ENCODE measurements at regions not wholly inside any gene's neighbourhood (a gene's known extent, or its start where the extent isn't known, plus 50 kb on each side); places are given as distances from the start of the nearest gene placed in this dataset.

GRCh38 chr12:65658360-65658759, 165.9 kb upstream of the HMGA2 start:
- H3K4me1 ChIP-seq (ENCODE audit: control insufficient read depth, extremely low read depth, insufficient read depth, low read length) = peaks cover 19% of the 10 kb centered on the region
- H3K27ac ChIP-seq (ENCODE audit: insufficient read depth, low read length) = no peak overlapping the region
- H3K4me3 ChIP-seq (replicated peaks in 1 of 4; ENCODE audit: control extremely low read depth in 1 of 4, insufficient read depth in 1 of 4, low read depth in 3 of 4, low read length in 4 of 4) = no peak overlapping the region
- no peak overlapping the region for H3K4me2 ChIP-seq (ENCODE audit: extremely low read depth, insufficient read depth, low read length)
- no peak overlapping the region for H3K9ac ChIP-seq (ENCODE audit: insufficient read depth, low read length)
- no peaks in the 10 kb centered on the region for H3K79me2 ChIP-seq (ENCODE audit: control insufficient read depth, insufficient read depth, low read length)
- TF ChIP-seq EZH2 (IDR thresholded peaks at IDR 0.05; ENCODE audit: low read length, missing control alignments) = no peak
- no peak for TF ChIP-seq CTCF (conservative IDR thresholded peaks at IDR 0.05 in 1 of 2, IDR thresholded peaks at IDR 0.05 in 1 of 2; ENCODE audit: low read depth in 1 of 2, low read length in 2 of 2)
- H4K20me1 ChIP-seq (ENCODE audit: control insufficient read depth, extremely low read depth, insufficient read depth, low read length) = no peaks in the 10 kb centered on the region
- H2AFZ ChIP-seq (ENCODE audit: low read length) = no peak overlapping the region
- no peaks in the 10 kb centered on the region for H3K9me3 ChIP-seq (ENCODE audit: control insufficient read depth, insufficient read depth, low read depth, low read length)
- no peak for DNase-seq (ENCODE audit: low read depth in 2 of 2)
- H3K36me3 ChIP-seq (ENCODE audit: control insufficient read depth, insufficient read depth, low read length) = no peaks in the 10 kb centered on the region
- no peaks in the 10 kb centered on the region for H3K27me3 ChIP-seq (ENCODE audit: control insufficient read depth, insufficient read depth, low read length)

GRCh38 chr12:65659681-65660080, 164.6 kb upstream of the HMGA2 start:
- Histone ChIP-seq H3K4me3 (replicated peaks in 1 of 4; ENCODE audit: control extremely low read depth in 1 of 4, insufficient read depth in 1 of 4, low read depth in 3 of 4, low read length in 4 of 4) (no peak overlapping the region), H3K27ac (ENCODE audit: insufficient read depth, low read length) (no peak overlapping the region), H3K36me3 (ENCODE audit: control insufficient read depth, insufficient read depth, low read length) (no peaks in the 10 kb centered on the region), H3K9ac (ENCODE audit: insufficient read depth, low read length) (no peak overlapping the region), H2AFZ (ENCODE audit: low read length) (no peak overlapping the region), H3K4me1 (ENCODE audit: control insufficient read depth, extremely low read depth, insufficient read depth, low read length) (peaks cover 19% of the 10 kb centered on the region), H3K9me3 (ENCODE audit: control insufficient read depth, insufficient read depth, low read depth, low read length) (no peaks in the 10 kb centered on the region), H4K20me1 (ENCODE audit: control insufficient read depth, extremely low read depth, insufficient read depth, low read length) (no peaks in the 10 kb centered on the region), H3K4me2 (ENCODE audit: extremely low read depth, insufficient read depth, low read length) (no peak overlapping the region), H3K27me3 (ENCODE audit: control insufficient read depth, insufficient read depth, low read length) (no peaks in the 10 kb centered on the region), H3K79me2 (ENCODE audit: control insufficient read depth, insufficient read depth, low read length) (no peaks in the 10 kb centered on the region)
- TF ChIP-seq EZH2 (IDR thresholded peaks at IDR 0.05; ENCODE audit: low read length, missing control alignments) (no peak), CTCF (conservative IDR thresholded peaks at IDR 0.05 in 1 of 2, IDR thresholded peaks at IDR 0.05 in 1 of 2; ENCODE audit: low read depth in 1 of 2, low read length in 2 of 2) (no peak)
- peak in 1 of 2 donors; percentile 32 for DNase-seq (ENCODE audit: low read depth in 2 of 2)

GRCh38 chr12:65660096-65660495, 164.2 kb upstream of the HMGA2 start:
- H3K27ac ChIP-seq (ENCODE audit: insufficient read depth, low read length) = no peak overlapping the region
- H3K4me2 ChIP-seq (ENCODE audit: extremely low read depth, insufficient read depth, low read length) = no peak overlapping the region
- H3K4me1 ChIP-seq (ENCODE audit: control insufficient read depth, extremely low read depth, insufficient read depth, low read length) = peaks cover 16% of the 10 kb centered on the region
- no peaks in the 10 kb centered on the region for H3K79me2 ChIP-seq (ENCODE audit: control insufficient read depth, insufficient read depth, low read length)
- no peaks in the 10 kb centered on the region for H4K20me1 ChIP-seq (ENCODE audit: control insufficient read depth, extremely low read depth, insufficient read depth, low read length)
- no peaks in the 10 kb centered on the region for H3K27me3 ChIP-seq (ENCODE audit: control insufficient read depth, insufficient read depth, low read length)
- no peak for TF ChIP-seq EZH2 (IDR thresholded peaks at IDR 0.05; ENCODE audit: low read length, missing control alignments)
- no peak for TF ChIP-seq CTCF (conservative IDR thresholded peaks at IDR 0.05 in 1 of 2, IDR thresholded peaks at IDR 0.05 in 1 of 2; ENCODE audit: low read depth in 1 of 2, low read length in 2 of 2)
- H2AFZ ChIP-seq (ENCODE audit: low read length) = no peak overlapping the region
- H3K9ac ChIP-seq (ENCODE audit: insufficient read depth, low read length) = no peak overlapping the region
- H3K4me3 ChIP-seq (replicated peaks in 1 of 4; ENCODE audit: control extremely low read depth in 1 of 4, insufficient read depth in 1 of 4, low read depth in 3 of 4, low read length in 4 of 4) = no peak overlapping the region
- no peaks in the 10 kb centered on the region for H3K36me3 ChIP-seq (ENCODE audit: control insufficient read depth, insufficient read depth, low read length)
- DNase-seq (ENCODE audit: low read depth in 2 of 2) = no peak
- no peaks in the 10 kb centered on the region for H3K9me3 ChIP-seq (ENCODE audit: control insufficient read depth, insufficient read depth, low read depth, low read length)

Data from fibroblast of lung (primary cell).